IMR-90 (cell line): ENCODE measurements at regions not wholly inside any gene's neighbourhood (a gene's known extent, or its start where the extent isn't known, plus 50 kb on each side); places are given as distances from the start of the nearest gene placed in this dataset.

ENCODE experiments used
- ATAC-seq: fragments of 200-7000 bp; cut with Tn5 transposase; 2 replicates; pipeline ENCODE4 v1.9.1; 2020; ENCODE audit warnings: low read depth, mild to moderate bottlenecking, moderate library complexity
- BruUV-seq: library from RNA; stranded (reverse); fragments of 400-500 nt; replicated peaks from 2 replicates; lab custom pipeline; 2021; lab: Mats Ljungman, UMichigan
- CTCF ChIA-PET: fragments of 300-600 bp; formaldehyde crosslinking; extraction: SDS; loops from one replicate; lab custom pipeline; 2021; ENCODE audit warnings: antibody characterized with exemption; lab: Yijun Ruan, JAX
- POLR2A ChIA-PET: fragments of 300-600 bp; sonication (Branson Sonifier 250); formaldehyde crosslinking; loops from one replicate; lab custom pipeline; 2022; ENCODE audit warnings: antibody characterized with exemption; ENCODE audit not compliant: unreplicated experiment; lab: Charles Lee
- DNase-seq: peaks from one replicate; pipeline ENCODE4 v3.0.0; 2013
- H2AFZ ChIP-seq: replicated peaks from 2 replicates; pipeline ENCODE3; 2013; ENCODE audit warnings: low read length, mild to moderate bottlenecking; ENCODE audit not compliant: poor library complexity
- H2AK5ac ChIP-seq: 2 replicates; pipeline ENCODE4 v1.6.1; 2013; ENCODE audit warnings: low read depth, low read length, inconsistent platforms
- H2AK9ac ChIP-seq: replicated peaks from 2 replicates; pipeline ENCODE3; 2013; ENCODE audit warnings: mild to moderate bottlenecking, low read depth, low read length, moderate library complexity; ENCODE audit not compliant: poor library complexity
- H2BK120ac ChIP-seq: 2 replicates; pipeline ENCODE4 v1.6.1; 2013; ENCODE audit warnings: low read depth, low read length, inconsistent platforms
- H2BK15ac ChIP-seq: 3 replicates; pipeline ENCODE4 v1.6.1; 2013; ENCODE audit warnings: low read depth, low read length, inconsistent platforms
- H2BK20ac ChIP-seq: 2 replicates; pipeline ENCODE4 v1.6.1; 2013; ENCODE audit warnings: low read depth, mild to moderate bottlenecking, inconsistent platforms, low read length, moderate library complexity
- H2BK5ac ChIP-seq: 2 replicates; pipeline ENCODE4 v1.6.1; 2013; ENCODE audit warnings: mild to moderate bottlenecking, low read depth, low read length, inconsistent platforms; ENCODE audit not compliant: poor library complexity, severe bottlenecking
- H3K14ac ChIP-seq: replicated peaks from 2 replicates; pipeline ENCODE4 v1.6.1; 2013; ENCODE audit warnings: low read depth, low read length, inconsistent platforms
- H3K18ac ChIP-seq: 2 replicates; pipeline ENCODE4 v1.6.1; 2013; ENCODE audit warnings: low read depth, low read length, control low read depth
- H3K23ac ChIP-seq: 2 replicates; pipeline ENCODE4 v1.6.1; 2013; ENCODE audit warnings: low read depth, low read length, inconsistent platforms
- H3K27ac ChIP-seq: 2 replicates; pipeline ENCODE4 v1.5.1; 2013; ENCODE audit warnings: mild to moderate bottlenecking, control low read depth, low read length; ENCODE audit not compliant: insufficient read depth
- H3K27me3 ChIP-seq: 2 replicates; pipeline ENCODE4 v1.6.1; 2013; ENCODE audit warnings: low read length; ENCODE audit not compliant: control insufficient read depth, insufficient read depth
- H3K36me3 ChIP-seq: 2 replicates; pipeline ENCODE4 v1.6.1; 2013; ENCODE audit warnings: low read length, mixed read lengths; ENCODE audit not compliant: control insufficient read depth, insufficient read depth
- H3K4ac ChIP-seq: 2 replicates; pipeline ENCODE4 v1.6.1; 2013; ENCODE audit warnings: low read depth, low read length, inconsistent platforms
- H3K4me1 ChIP-seq: 2 replicates; pipeline ENCODE4 v1.6.1; 2013; ENCODE audit warnings: low read length, mixed read lengths; ENCODE audit not compliant: control insufficient read depth, insufficient read depth
- H3K4me2 ChIP-seq: 2 replicates; pipeline ENCODE4 v1.6.1; 2013; ENCODE audit warnings: low read depth, mild to moderate bottlenecking, control low read depth, low read length, moderate library complexity
- H3K4me3 ChIP-seq: 2 replicates; pipeline ENCODE4 v1.5.1; 2013; ENCODE audit warnings: low read depth, mild to moderate bottlenecking, control low read depth, low read length, moderate library complexity; ENCODE audit not compliant: insufficient read depth
- H3K56ac ChIP-seq: 2 replicates; pipeline ENCODE4 v1.6.1; 2013; ENCODE audit warnings: low read length, inconsistent platforms; ENCODE audit not compliant: insufficient read depth; ENCODE audit errors: extremely low read depth
- H3K79me1 ChIP-seq, 2 experiments: 2 replicates each; pipeline ENCODE4 v1.6.1; 2013; ENCODE audit warnings: low read length in 2 of 2, inconsistent platforms in 1 of 2, low read depth in 1 of 2
- H3K9ac ChIP-seq: 2 replicates; pipeline ENCODE4 v1.6.1; 2013; ENCODE audit warnings: low read depth, low read length, control low read depth
- H3K9me1 ChIP-seq: 2 replicates; pipeline ENCODE4 v1.6.1; 2013; ENCODE audit warnings: low read length, inconsistent platforms; ENCODE audit not compliant: insufficient read depth
- H3K9me3 ChIP-seq: 2 replicates; pipeline ENCODE4 v1.6.1; 2013; ENCODE audit warnings: low read length; ENCODE audit not compliant: control insufficient read depth, insufficient read depth
- H4K20me1 ChIP-seq: 2 replicates; pipeline ENCODE4 v1.6.1; 2013; ENCODE audit warnings: low read length, inconsistent platforms; ENCODE audit not compliant: insufficient read depth
- H4K5ac ChIP-seq: 2 replicates; pipeline ENCODE4 v1.6.1; 2013; ENCODE audit warnings: mild to moderate bottlenecking, low read depth, low read length, control low read depth
- H4K8ac ChIP-seq, 2 experiments: 2 replicates each; pipeline ENCODE4 v1.6.1; 2013; ENCODE audit warnings: low read depth in 2 of 2, low read length in 2 of 2, control low read depth in 1 of 2, inconsistent platforms in 1 of 2
- H4K91ac ChIP-seq: 2 replicates; pipeline ENCODE4 v1.6.1; 2013; ENCODE audit warnings: low read depth, low read length, inconsistent platforms; ENCODE audit not compliant: insufficient read depth
- BHLHE40 ChIP-seq: fragments of 150-350 bp; IDR thresholded peaks from 2 replicates; pipeline ENCODE4 v1.6.1; 2016; ENCODE audit warnings: mild to moderate bottlenecking, low read depth, low read length
- CEBPB ChIP-seq: IDR thresholded peaks from 2 replicates; pipeline ENCODE4 v1.6.1; 2012; ENCODE audit warnings: low read depth, low read length, improper control_type of control experiment
- CHD1 ChIP-seq: IDR thresholded peaks from 2 replicates; pipeline ENCODE4 v1.6.1; 2012; ENCODE audit warnings: low read depth, low read length, improper control_type of control experiment
- CTCF ChIP-seq: conservative IDR thresholded peaks from 2 replicates; pipeline ENCODE4 v1.5.1; 2012; ENCODE audit warnings: mild to moderate bottlenecking, low read depth, low read length, improper control_type of control experiment
- ELK1 ChIP-seq: fragments of 150-350 bp; IDR thresholded peaks from 2 replicates; pipeline ENCODE4 v1.6.1; 2016; ENCODE audit warnings: low read depth, mild to moderate bottlenecking, low read length, moderate library complexity, borderline replicate concordance
- FOS ChIP-seq: fragments of 150-350 bp; IDR thresholded peaks from 2 replicates; pipeline ENCODE4 v1.6.1; 2016; ENCODE audit warnings: low read depth, low read length
- MAFK ChIP-seq: IDR thresholded peaks from 2 replicates; pipeline ENCODE4 v1.6.1; 2012; ENCODE audit warnings: low read depth, low read length, improper control_type of control experiment
- MAZ ChIP-seq: IDR thresholded peaks from 2 replicates; pipeline ENCODE4 v1.6.1; 2012; ENCODE audit warnings: low read depth, mild to moderate bottlenecking, low read length, improper control_type of control experiment, moderate library complexity, borderline replicate concordance
- MXI1 ChIP-seq: IDR thresholded peaks from 2 replicates; pipeline ENCODE4 v1.6.1; 2012; ENCODE audit warnings: low read depth, mild to moderate bottlenecking, low read length, moderate library complexity, borderline replicate concordance
- NFE2L2 ChIP-seq: fragments of 150-350 bp; IDR thresholded peaks from 2 replicates; pipeline ENCODE4 v1.6.1; 2016; ENCODE audit warnings: low read depth, mild to moderate bottlenecking, low read length
- POLR2A ChIP-seq: IDR thresholded peaks from 2 replicates; pipeline ENCODE4 v1.6.1; 2012; ENCODE audit warnings: mild to moderate bottlenecking, low read depth, low read length
- RAD21 ChIP-seq: IDR thresholded peaks from 2 replicates; pipeline ENCODE4 v1.6.1; 2012; ENCODE audit warnings: low read length, improper control_type of control experiment
- RCOR1 ChIP-seq: IDR thresholded peaks from 2 replicates; pipeline ENCODE4 v1.6.1; 2012; ENCODE audit warnings: mild to moderate bottlenecking, low read length, improper control_type of control experiment; ENCODE audit not compliant: insufficient replicate concordance
- RFX5 ChIP-seq: IDR thresholded peaks from 2 replicates; pipeline ENCODE4 v1.8.0; 2012; ENCODE audit warnings: low read depth, mild to moderate bottlenecking, low read length, moderate library complexity
- SMC3 ChIP-seq: fragments of 150-350 bp; IDR thresholded peaks from 2 replicates; pipeline ENCODE4 v1.6.1; 2016; ENCODE audit warnings: low read depth, mild to moderate bottlenecking, antibody characterized with exemption, low read length, moderate library complexity
- WGBS, 2 experiments: methylation state at CpG; one replicate each; pipeline versions ENCODE4 v1.1.5 to v1.1.7; 2013; ENCODE audit warnings: missing lambda C conversion rate in 2 of 2; ENCODE audit not compliant: insufficient read length in 1 of 2; ENCODE audit errors: extremely low coverage in 2 of 2; 5-methylcytosine and 5-hydroxymethylcytosine counted together
- dilution Hi-C: fragments of 300-500 bp; cut with HindIII; formaldehyde crosslinking; loops from one replicate; pipeline ENCODE4 v1.14.3; 2018; ENCODE audit warnings: low sequenced_read_pairs; ENCODE audit not compliant: unreplicated experiment
- in situ Hi-C: fragments of 300-500 bp; cut with MboI; formaldehyde crosslinking; loops from 3 replicates; pipeline ENCODE4 v1.14.3; 2019; ENCODE audit warnings: low sequenced_read_pairs, inconsistent platforms, mixed read lengths
- intact Hi-C: fragments of 100-400 bp; cut with micrococcal nuclease; formaldehyde crosslinking; loops from 2 replicates; pipeline ENCODE4 v1.10.0; 2022
- TF ChIP-seq, protein P1 (sequence below): fragments of 150-350 bp; IDR thresholded peaks from 2 replicates; pipeline ENCODE4 v1.6.1; 2017; ENCODE audit warnings: mild to moderate bottlenecking, antibody characterized with exemption, low read length, low read depth

GRCh38 chr13:40151673-40152072, 496.2 kb downstream of the COG6 start:
- H3K18ac ChIP-seq, result no peak overlapping the region
- ChIA-PET CTCF (no interaction called here), POLR2A (no interaction called here)
- no peak overlapping the region for H3K4ac ChIP-seq
- WGBS, 2 experiments, result no CpG with 5 or more reads among the region's 2 CpGs
- H3K56ac ChIP-seq, result no peak overlapping the region
- H4K8ac ChIP-seq, result no peak overlapping the region
- no peaks in the 10 kb centered on the region for H4K20me1 ChIP-seq
- H3K79me1 ChIP-seq, result no peaks in the 10 kb centered on the region
- no peak overlapping the region for H3K4me3 ChIP-seq
- H3K23ac ChIP-seq, result no peak overlapping the region
- H3K9ac ChIP-seq, result no peak overlapping the region
- no peak overlapping the region for H3K4me2 ChIP-seq
- H2BK20ac ChIP-seq, result no peak overlapping the region
- no peak overlapping the region for H2BK15ac ChIP-seq
- H3K36me3 ChIP-seq, result no peaks in the 10 kb centered on the region
- H2AK5ac ChIP-seq, result no peak overlapping the region
- intact Hi-C loops (no loop called here), dilution Hi-C loops (no loop called here), in situ Hi-C loops (no loop called here)
- no peak overlapping the region for H4K5ac ChIP-seq
- no peaks in the 10 kb centered on the region for H3K27me3 ChIP-seq
- H2BK5ac ChIP-seq, result no peak overlapping the region
- no peak overlapping the region for H2BK120ac ChIP-seq
- no peak overlapping the region for H4K91ac ChIP-seq
- TF ChIP-seq MXI1 (no peak), MAFK (no peak), MAZ (no peak), FOS (no peak), BHLHE40 (no peak), RAD21 (no peak), RFX5 (no peak), SMC3 (no peak), CTCF (no peak), RCOR1 (no peak), CHD1 (no peak), CEBPB (no peak), POLR2A (no peak), ELK1 (no peak), NFE2L2 (no peak)
- TF ChIP-seq, protein P1, sequence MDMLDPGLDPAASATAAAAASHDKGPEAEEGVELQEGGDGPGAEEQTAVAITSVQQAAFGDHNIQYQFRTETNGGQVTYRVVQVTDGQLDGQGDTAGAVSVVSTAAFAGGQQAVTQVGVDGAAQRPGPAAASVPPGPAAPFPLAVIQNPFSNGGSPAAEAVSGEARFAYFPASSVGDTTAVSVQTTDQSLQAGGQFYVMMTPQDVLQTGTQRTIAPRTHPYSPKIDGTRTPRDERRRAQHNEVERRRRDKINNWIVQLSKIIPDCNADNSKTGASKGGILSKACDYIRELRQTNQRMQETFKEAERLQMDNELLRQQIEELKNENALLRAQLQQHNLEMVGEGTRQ, result no peak
- H3K14ac ChIP-seq, result no peak overlapping the region
- BruUV-seq, result no TSS peak
- no peak overlapping the region for H3K27ac ChIP-seq
- no peaks in the 10 kb centered on the region for H3K4me1 ChIP-seq
- ATAC-seq (no peak), DNase-seq (no peak)
- no peaks in the 10 kb centered on the region for H3K9me3 ChIP-seq
- no peaks in the 10 kb centered on the region for H3K9me1 ChIP-seq
- H2AFZ ChIP-seq, result no peak overlapping the region
- H2AK9ac ChIP-seq, result no peak overlapping the region
